C4-2B (cell line): ENCODE measurements at regions not wholly inside any gene's neighbourhood (a gene's known extent, or its start where the extent isn't known, plus 50 kb on each side); places are given as distances from the start of the nearest gene placed in this dataset.
A peak's percentile ranks its signal among the peaks of the same experiment; 100 is the strongest.
"Not testable (repeated sequence)": the region's sequence is repeated elsewhere in the genome, so short reads cannot be mapped to it uniquely, and the experiment has no call there.

Experiments
- H3K27ac ChIP-seq: fragments of 450-650 bp; 2 replicates; pipeline ENCODE4 v1.5.1; 2017
- ZFX ChIP-seq: fragments of 450-650 bp; IDR thresholded peaks from 2 replicates; pipeline ENCODE4 v1.6.1; 2017
- TF ChIP-seq, protein P1 (sequence below): fragments of 450-650 bp; conservative IDR thresholded peaks from 2 replicates; pipeline ENCODE4 v1.5.1; 2017; ENCODE audit warnings: mild to moderate bottlenecking

DNA sequence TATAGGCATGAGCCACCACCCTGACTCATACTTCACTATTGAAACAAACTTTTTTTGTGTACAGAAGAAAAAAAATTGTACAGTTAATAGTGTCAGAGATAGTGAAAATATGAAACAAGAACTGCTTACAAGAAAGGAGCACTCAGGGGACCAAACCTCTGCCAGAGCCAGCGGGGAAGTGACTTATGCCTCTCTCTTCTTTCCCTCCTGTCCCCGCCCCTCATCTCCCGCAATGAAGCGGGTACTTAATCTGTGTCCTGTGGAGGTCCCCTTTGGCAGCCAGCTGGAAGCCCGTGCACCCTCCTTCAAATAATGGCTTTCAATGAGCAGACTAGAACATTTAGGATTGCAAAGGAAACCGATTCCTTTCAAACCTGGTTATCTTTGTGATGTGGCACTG, 51.5 kb downstream of the PPIAL4A start:
- not testable (repeated sequence) for H3K27ac ChIP-seq

DNA sequence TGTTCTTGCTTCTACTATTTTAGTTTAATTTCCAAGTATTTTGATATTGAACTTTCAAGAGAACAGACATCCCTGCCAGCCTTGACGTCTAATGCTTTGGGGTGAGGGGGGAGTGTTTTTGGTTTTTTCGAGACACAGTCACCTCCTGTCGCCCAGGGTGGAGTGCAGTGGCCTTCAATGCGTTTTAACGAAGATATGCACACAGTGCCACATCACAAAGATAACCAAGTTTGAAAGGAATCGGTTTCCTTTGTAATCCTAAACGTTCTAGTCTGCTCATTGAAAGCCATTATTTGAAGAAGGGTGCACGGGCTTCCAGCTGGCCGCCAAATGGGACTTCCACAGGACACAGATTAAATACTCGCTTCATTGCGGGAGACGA, 52.3 kb downstream of the PPIAL4A start:
- H3K27ac ChIP-seq, result peak overlapping the region; percentile 44; the same call in 1 of the 2 replicates

DNA sequence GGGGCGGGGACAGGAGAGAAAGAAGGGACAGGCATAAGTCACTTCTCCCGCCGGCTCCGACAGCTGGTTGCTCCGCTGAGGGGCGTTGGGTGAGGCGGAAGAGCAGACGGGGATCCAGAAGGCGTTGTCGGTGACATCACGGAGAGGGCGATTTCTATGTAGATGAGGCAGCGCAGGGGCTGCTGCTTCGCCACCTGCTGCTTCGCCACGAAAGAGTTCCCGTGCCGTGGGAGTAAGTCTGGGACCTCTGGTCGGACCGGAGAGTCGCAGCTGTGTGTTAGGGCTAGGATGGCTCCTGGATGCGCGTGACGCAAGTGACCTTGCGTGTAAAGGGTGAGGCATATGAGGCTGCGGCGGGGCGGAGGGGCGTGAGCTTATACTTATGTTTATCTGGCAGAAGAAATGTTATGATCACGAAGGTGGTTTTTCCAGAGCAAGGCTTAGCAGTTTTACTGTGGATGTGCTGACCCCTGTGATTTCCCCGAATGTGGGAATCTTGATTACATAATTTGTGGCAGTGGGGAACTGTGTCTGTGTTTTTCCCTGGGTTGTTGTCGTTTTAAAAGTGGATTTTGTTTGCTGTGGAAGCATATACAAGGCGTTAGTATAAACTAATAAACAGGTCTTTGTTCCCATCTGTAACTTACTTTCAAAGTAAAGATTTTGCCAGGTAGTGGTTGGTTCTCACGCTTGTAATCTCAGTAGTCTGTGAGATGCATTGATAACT, 52.8 kb downstream of the PPIAL4A start:
- peak overlapping the region; percentile 44 for H3K27ac ChIP-seq

DNA sequence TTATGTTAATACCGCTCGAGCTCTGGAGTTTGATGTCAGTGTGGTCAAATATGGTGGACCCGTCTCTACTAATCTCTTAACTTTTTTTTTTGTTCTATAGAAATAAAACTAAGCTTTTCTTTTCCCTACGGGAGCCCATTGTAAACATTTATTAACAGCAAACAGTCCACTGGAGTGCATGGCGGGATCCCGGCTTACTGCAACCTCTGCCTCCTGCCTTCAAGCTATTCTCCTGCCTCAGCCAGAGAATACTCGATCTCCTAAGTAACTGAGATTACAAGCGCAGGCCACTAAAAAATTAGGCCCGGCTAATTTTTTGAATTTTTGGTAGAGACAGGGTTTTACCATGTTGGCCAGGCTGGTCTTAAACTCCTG, 53.4 kb downstream of the PPIAL4A start:
- H3K27ac ChIP-seq, result not testable (repeated sequence)

DNA sequence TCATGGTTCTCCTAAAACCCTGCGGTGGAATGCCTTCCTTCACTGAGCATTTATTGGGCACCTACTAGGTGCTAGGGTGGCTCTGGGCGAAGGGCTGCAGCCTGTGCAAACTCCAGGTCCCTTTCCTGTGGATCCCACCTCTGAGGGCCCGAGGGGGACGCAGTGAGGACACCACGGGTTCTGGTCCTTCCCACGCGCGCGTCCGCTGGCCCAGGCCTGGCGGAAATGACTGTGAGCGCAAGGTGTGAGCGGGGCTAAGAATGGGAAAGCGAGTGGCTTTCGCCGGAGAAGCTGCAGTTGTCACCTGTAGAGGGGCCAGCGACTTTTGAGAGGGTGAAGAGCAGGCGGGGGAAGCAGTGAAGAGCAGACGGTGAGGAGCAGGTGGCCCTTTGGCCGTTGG, 55.1 kb downstream of the PPIAL4A start:
- H3K27ac ChIP-seq, result not testable (repeated sequence)

DNA sequence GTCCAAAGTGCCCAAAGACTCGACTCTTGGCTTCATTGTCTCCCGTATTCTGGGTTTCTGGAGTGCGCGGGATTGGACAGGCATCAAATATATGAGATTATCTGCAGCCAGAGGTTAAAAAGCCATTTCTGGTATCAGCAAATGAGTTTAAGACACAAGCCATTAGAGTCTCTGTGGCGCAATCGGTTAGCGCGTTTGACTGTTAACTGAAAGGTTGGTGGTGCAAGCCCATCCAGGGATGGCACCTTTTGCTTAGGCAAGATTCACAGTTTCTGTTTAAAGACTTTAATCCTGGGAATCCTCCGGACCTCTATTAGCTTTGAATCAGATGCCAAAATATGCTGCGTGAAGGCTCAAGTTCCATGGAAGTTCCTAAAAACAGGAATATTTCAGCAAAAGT, 55.6 kb downstream of the PPIAL4A start:
- not testable (repeated sequence) for H3K27ac ChIP-seq

DNA sequence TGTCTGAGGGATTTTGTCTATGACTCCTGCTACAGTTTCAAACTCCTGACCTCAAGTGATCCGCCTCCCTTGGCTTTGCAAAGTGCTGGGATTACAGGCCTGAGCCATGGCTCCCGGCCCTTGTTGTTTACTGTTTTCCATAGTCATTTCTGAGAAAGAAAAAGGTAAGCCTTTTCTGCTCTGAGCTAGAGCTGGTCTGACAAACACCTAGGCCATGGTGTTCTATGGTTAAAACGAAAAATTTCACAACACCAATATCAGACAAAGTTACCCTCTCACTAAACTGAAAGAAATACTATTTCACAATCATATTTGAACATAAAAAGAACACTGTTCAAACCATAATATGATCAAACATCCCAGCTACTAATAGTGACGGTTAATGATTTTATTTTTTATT, 57.5 kb downstream of the PPIAL4A start:
- not testable (repeated sequence) for H3K27ac ChIP-seq

DNA sequence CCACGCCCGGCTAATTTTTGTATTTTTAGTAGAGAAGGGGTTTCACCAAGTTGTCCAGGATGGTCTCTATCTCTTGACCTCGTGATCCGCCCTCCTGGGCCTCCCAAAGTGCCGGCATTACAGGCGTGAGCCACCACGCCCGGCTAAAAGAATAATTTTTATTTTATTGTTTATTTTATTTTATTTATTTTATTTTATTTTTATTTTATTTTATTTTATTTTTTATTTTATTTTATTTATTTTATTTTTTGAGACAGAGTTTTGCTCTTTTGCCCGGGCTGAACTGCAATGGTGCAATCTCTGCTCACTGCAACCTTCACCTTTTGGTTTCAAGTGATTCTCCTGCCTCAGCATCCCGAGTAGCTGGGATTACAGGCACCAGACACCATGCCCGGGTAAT, 60.2 kb downstream of the PPIAL4A start:
- H3K27ac ChIP-seq, result not testable (repeated sequence)

DNA sequence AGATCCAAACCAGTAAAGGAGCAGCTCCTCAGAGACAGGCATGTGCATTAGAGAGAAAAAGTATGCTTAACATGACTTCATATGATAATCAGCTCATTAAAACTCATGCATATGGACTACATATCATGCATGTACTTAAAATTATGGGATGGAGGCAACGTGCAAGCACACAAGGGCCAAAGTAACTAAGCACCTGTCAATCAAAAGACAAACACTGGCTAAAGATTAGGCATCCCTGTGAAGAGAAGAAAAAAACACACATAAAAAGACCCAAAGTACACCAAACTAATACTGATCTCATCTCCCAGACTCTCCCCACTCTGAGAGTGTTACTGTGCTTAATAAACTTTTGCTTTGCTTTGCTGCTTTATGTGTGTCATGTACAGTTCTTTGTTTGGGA, 61.1 kb downstream of the PPIAL4A start:
- H3K27ac ChIP-seq, result not testable (repeated sequence)

DNA sequence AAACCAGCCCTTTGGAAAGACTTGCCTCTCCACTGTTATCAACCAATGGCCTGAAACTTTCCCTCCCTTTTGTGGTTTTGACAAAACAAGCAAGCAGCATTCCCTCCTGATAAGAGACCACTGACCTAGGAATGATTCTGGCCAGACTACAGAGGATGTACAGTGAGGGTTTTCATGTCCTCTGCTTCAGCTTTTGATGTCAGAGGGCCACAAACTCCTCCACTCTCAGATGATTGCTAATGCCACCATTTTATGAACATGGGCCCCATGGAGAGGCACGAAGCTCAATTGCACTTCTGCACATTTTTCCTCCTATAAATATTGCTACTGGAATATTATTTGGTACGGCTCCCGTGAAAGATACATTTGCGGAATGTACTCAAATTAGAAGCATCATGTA, 61.5 kb downstream of the PPIAL4A start:
- not testable (repeated sequence) for H3K27ac ChIP-seq

DNA sequence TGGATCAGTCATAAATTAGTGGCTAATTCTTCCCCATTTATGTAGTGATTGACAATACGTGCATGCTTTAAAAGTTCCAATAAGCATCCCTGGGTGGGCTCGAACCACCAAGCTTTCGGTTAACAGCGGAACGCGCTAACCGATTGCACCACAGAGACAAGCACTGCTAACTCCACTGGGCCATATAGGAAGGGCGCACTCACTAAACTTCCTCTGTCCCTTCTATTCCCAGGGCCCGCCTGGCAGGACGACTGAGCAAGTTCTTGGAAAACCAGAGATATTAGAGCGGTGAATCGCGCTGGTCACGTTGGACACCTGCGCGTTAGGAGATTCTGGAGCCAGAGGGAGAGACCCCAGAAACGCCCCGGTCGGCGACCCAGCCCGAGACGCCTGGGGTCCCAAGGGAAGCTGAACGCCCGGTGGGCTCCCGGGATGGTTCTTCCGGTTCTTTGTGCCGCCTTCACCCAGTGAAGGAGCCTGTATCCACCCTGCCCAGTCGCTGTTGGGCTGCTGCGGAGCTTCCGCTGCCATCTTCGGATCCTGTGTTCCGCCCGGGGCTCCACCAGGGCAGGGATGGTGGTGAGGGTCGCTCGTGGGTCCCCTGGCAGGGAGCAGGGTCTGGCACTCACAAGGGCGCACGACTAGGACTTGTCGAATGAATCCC, 62.8 kb downstream of the PPIAL4A start:
- not testable (repeated sequence) for H3K27ac ChIP-seq

DNA sequence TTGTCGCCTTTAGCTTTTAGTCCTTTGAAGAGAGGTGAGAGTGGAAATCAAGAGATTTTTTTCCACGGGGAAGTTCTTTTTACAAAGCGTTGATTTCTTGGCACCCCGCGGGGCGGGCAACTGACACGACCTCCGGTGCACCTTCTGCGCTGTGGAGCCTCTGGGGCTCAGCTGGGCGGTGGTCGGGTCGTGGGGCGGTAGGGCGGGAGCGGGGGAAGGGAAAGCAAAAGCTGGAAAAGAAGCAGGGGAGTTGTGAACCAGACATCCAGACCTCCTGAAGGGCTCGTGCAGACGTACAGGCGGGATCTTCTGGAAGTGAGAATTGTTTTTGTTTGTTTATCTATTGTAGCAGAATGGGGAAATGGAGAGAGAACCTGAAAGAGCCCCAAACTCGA, 63.3 kb downstream of the PPIAL4A start:
- H3K27ac ChIP-seq, result not testable (repeated sequence)

DNA sequence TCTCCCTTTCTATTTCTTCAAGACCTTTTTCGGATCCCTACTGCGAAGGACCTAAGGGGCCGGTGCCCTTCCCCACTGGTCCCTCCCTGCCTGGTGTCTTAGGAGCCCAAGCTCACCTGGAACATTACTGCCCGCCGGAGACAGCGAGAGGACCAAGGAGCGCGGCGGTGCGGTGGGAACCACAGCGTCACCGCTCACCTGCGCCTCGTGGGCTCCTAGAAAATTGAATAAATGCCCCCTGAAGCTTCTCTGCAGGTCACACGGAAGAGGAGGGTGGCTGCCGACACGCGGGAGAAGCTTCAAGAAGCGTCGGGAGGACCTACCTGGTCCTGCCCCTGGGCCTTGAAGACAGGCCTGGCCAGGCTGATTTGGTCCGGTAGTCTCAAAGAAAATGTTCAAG, 65.2 kb downstream of the PPIAL4A start:
- TF ChIP-seq, protein P1, sequence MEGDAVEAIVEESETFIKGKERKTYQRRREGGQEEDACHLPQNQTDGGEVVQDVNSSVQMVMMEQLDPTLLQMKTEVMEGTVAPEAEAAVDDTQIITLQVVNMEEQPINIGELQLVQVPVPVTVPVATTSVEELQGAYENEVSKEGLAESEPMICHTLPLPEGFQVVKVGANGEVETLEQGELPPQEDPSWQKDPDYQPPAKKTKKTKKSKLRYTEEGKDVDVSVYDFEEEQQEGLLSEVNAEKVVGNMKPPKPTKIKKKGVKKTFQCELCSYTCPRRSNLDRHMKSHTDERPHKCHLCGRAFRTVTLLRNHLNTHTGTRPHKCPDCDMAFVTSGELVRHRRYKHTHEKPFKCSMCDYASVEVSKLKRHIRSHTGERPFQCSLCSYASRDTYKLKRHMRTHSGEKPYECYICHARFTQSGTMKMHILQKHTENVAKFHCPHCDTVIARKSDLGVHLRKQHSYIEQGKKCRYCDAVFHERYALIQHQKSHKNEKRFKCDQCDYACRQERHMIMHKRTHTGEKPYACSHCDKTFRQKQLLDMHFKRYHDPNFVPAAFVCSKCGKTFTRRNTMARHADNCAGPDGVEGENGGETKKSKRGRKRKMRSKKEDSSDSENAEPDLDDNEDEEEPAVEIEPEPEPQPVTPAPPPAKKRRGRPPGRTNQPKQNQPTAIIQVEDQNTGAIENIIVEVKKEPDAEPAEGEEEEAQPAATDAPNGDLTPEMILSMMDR, result no peak
- no peak for TF ChIP-seq ZFX
- H3K27ac ChIP-seq, result no peak overlapping the region; the same call in 1 of the 2 replicates

DNA sequence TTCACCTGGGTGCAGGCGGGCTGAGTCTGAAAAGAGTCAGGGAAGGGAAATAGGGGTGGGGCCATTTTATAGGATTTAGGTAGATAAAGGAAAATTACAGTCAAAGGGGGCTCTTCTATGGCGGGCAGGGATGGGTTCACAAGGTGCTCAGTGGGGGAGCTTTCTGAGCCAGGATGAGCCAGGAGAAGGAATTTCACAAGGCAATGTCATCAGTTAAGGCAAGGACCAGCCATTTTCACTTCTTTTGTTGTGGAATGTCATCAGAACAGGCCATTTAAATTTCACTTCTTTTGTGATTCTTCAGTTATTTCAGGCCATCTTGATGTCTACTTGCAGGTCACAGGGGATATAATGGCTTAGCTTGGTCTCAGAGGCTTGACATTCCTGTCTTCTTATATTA, 66.4 kb downstream of the PPIAL4A start:
- not testable (repeated sequence) for H3K27ac ChIP-seq

DNA sequence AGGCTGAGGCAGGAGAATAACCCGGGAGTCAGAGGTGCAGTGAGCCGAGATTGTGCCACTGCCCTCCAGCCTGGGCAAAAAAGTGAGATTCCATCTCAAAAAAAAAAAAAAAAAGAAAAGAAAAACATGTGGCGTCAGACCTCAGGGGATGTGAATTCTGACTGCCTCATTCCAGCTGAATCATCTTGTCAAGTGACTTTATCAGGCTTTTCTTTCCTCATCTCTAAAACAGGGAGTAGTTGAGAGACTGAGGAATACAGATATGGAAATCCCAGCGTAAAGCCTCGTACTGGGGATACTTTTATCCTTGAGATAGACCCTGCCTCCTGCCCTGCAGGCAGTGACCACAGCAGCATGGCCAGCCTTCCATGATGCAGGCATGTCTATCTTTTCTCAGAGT, 76.4 kb downstream of the PPIAL4A start:
- H3K27ac ChIP-seq, result not testable (repeated sequence)

DNA sequence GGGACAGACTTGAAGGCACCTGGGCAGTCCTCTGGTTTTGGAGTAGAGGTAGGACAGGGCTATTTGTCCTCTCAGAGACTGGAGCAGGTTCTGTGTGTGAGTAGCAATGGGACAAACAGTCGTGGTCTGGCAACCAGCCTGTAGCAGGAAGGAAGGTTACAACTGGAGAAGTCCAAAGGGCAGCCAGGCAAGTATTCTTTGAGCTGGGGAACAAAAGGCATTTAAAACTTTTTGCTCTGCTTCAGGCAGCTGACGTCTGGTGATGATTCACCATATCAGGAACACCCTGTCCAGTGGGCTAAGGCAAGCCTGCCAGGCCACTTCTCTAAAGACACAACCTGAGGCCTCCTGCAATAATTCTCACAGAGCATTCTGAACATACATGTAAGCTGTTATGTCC, 83.3 kb downstream of the PPIAL4A start:
- H3K27ac ChIP-seq, result not testable (repeated sequence)

DNA sequence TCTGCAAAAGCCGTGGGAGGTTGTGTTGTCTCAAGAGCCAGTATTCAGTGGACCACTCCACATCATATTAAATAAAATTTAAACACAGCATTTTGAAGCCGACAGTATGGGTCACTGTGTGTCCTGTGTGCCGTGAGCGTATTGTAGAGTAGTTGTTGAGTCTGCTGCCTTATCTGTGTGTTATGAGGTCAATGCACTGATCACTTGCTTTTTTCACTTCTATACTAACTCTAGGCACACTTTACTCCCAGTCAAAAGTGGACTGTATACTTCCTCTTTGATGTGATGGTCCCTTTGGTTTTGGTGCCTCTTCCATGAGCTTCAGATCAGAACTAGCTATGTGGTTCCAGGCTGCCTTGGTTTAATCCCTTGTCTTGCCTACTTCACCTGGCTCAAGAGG, 84.3 kb downstream of the PPIAL4A start:
- not testable (repeated sequence) for H3K27ac ChIP-seq

DNA sequence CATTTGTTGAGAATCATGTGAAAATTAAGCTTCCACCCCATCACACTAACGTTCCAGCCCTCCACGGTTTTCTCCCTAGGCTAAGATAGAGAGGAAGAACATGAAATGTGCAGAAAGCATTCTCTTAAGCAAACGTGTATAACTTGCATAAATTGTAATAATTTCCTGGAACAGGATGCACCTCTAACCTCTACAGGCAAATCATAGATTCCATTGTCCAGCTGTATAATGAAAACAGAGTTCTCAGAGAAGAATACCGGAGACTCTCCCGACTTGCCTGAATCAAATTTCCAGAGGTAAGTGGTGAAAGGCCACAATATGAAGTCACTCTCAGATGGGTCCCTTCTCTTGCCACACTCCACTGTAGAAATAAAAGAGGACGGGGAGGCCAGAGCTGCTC, 87.7 kb downstream of the PPIAL4A start:
- not testable (repeated sequence) for H3K27ac ChIP-seq

DNA sequence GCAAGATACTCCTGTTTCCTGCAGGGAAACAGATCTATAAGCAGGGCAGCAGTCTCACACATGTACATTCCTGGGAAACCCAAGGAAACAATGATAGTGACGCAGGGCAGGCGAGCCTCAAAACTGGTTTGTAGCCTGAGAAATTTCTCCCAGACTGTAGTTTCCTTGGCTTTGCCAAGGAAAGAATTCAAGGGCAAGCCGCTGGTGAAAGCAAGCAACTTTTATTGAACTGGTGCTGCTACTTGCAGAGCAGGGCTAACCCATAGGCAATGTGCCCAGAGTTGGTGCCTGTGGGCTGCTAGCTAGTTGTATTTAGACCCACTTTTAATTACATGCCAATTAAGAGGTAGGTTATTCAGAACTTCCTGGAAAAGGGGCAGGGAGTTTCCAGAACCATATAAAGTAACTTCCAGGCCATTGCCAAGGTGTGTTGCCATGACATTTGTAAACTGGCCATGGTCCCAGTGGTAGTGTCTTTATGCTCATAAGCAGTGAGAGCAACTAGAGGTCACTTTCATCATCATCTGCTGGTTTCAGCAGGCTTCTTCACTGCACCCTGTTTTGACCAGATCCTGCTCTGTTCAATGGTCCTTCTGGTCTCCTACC, 92.0 kb downstream of the PPIAL4A start:
- not testable (repeated sequence) for H3K27ac ChIP-seq

DNA sequence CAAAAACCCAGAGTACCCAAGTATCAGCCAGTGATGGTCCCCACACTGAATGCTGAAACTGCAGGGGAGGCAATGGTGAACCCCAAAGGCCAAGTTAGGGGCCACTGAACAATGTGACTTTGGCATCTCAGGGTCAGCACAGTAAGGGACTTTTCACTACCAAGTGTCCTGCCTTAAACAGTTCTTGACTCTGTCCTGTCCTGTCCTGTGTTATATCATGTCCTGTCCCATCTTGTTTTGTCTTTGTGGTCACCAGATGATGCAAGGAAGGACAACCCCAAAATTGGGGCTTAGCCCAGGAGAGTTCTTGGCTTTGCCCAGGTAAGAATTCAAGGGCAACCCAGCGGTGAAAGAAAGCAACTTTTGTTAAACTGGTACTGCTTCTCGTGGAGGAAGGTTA, 105.0 kb downstream of the PPIAL4A start:
- not testable (repeated sequence) for H3K27ac ChIP-seq

DNA sequence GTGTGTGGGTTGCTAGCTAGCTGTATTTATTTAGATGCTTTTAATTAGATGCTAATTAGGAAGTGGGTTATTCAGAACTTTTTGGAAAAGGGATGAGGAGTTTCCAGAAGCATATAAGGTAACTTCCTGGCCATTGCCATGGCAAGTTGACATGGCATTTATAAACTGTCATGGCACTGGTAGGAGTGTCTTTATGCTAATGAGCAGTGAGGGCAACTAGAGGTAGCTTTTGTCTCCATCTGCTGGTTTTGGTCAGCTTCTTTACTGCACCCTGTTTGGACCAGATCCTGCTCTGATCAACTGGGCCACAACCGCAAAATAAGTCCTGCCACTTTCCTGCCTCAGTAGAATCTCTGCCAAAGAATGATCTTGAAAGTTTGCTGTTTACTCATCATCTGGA, 105.5 kb downstream of the PPIAL4A start:
- not testable (repeated sequence) for H3K27ac ChIP-seq
